ENCODE measurements at regions not wholly inside any gene's neighbourhood (a gene's known extent, or its start where the extent isn't known, plus 50 kb on each side); places are given as distances from the start of the nearest gene placed in this dataset.

- Histone ChIP-seq H3K27me3 (ENCODE audit: control insufficient read depth, insufficient read depth, low read length) (no peaks in the 10 kb centered on the region), H3K79me2 (ENCODE audit: control insufficient read depth, insufficient read depth, low read length) (no peaks in the 10 kb centered on the region), H3K9ac (ENCODE audit: insufficient read depth, low read length) (no peak overlapping the region), H3K4me2 (ENCODE audit: extremely low read depth, insufficient read depth, low read length) (peak overlapping the region; percentile 68), H3K4me1 (ENCODE audit: control insufficient read depth, extremely low read depth, insufficient read depth, low read length) (peaks cover 10% of the 10 kb centered on the region), H3K27ac (ENCODE audit: insufficient read depth, low read length) (peak overlapping the region; percentile 76), H2AFZ (ENCODE audit: low read length) (peak overlapping the region; percentile 63), H3K36me3 (ENCODE audit: control insufficient read depth, insufficient read depth, low read length) (no peaks in the 10 kb centered on the region), H4K20me1 (ENCODE audit: control insufficient read depth, extremely low read depth, insufficient read depth, low read length) (no peaks in the 10 kb centered on the region), H3K9me3 (ENCODE audit: control insufficient read depth, insufficient read depth, low read depth, low read length) (no peaks in the 10 kb centered on the region), H3K4me3 (replicated peaks in 1 of 4; ENCODE audit: control extremely low read depth in 1 of 4, insufficient read depth in 1 of 4, low read depth in 3 of 4, low read length in 4 of 4) (no peak overlapping the region)
- TF ChIP-seq EZH2 (IDR thresholded peaks at IDR 0.05; ENCODE audit: low read length, missing control alignments) = no peak
- no peak for TF ChIP-seq CTCF (conservative IDR thresholded peaks at IDR 0.05 in 1 of 2, IDR thresholded peaks at IDR 0.05 in 1 of 2; ENCODE audit: low read depth in 1 of 2, low read length in 2 of 2)
- peak in 1 of 2 donors; percentile 39 for DNase-seq (ENCODE audit: low read depth in 2 of 2)
These were observed 167.1 kb upstream of the INHBA start for GRCh38 chr7:41869997-41870396.

- Histone ChIP-seq H3K27me3 (ENCODE audit: control insufficient read depth, insufficient read depth, low read length) (no peaks in the 10 kb centered on the region), H3K9ac (ENCODE audit: insufficient read depth, low read length) (no peak overlapping the region), H3K27ac (ENCODE audit: insufficient read depth, low read length) (peak overlapping the region; percentile 76), H3K9me3 (ENCODE audit: control insufficient read depth, insufficient read depth, low read depth, low read length) (no peaks in the 10 kb centered on the region), H3K4me2 (ENCODE audit: extremely low read depth, insufficient read depth, low read length) (peak overlapping the region; percentile 68), H3K79me2 (ENCODE audit: control insufficient read depth, insufficient read depth, low read length) (no peaks in the 10 kb centered on the region), H3K36me3 (ENCODE audit: control insufficient read depth, insufficient read depth, low read length) (no peaks in the 10 kb centered on the region), H2AFZ (ENCODE audit: low read length) (peak overlapping the region; percentile 63), H4K20me1 (ENCODE audit: control insufficient read depth, extremely low read depth, insufficient read depth, low read length) (no peaks in the 10 kb centered on the region), H3K4me3 (replicated peaks in 1 of 4; ENCODE audit: control extremely low read depth in 1 of 4, insufficient read depth in 1 of 4, low read depth in 3 of 4, low read length in 4 of 4) (no peak overlapping the region), H3K4me1 (ENCODE audit: control insufficient read depth, extremely low read depth, insufficient read depth, low read length) (peaks cover 10% of the 10 kb centered on the region)
- peak; percentile 59 to 60 for DNase-seq (ENCODE audit: low read depth in 2 of 2)
- TF ChIP-seq EZH2 (IDR thresholded peaks at IDR 0.05; ENCODE audit: low read length, missing control alignments) = no peak
- TF ChIP-seq CTCF (conservative IDR thresholded peaks at IDR 0.05 in 1 of 2, IDR thresholded peaks at IDR 0.05 in 1 of 2; ENCODE audit: low read depth in 1 of 2, low read length in 2 of 2) = no peak
These were observed 166.7 kb upstream of the INHBA start for GRCh38 chr7:41869596-41869995.

GRCh38 chr7:41869091-41869490 is 166.2 kb upstream of the INHBA start:
- H3K79me2 ChIP-seq (ENCODE audit: control insufficient read depth, insufficient read depth, low read length) = no peaks in the 10 kb centered on the region
- H3K36me3 ChIP-seq (ENCODE audit: control insufficient read depth, insufficient read depth, low read length) = no peaks in the 10 kb centered on the region
- H3K4me2 ChIP-seq (ENCODE audit: extremely low read depth, insufficient read depth, low read length) = no peak overlapping the region
- H3K4me1 ChIP-seq (ENCODE audit: control insufficient read depth, extremely low read depth, insufficient read depth, low read length) = peaks cover 10% of the 10 kb centered on the region
- TF ChIP-seq CTCF (conservative IDR thresholded peaks at IDR 0.05 in 1 of 2, IDR thresholded peaks at IDR 0.05 in 1 of 2; ENCODE audit: low read depth in 1 of 2, low read length in 2 of 2) = no peak
- no peak for TF ChIP-seq EZH2 (IDR thresholded peaks at IDR 0.05; ENCODE audit: low read length, missing control alignments)
- H3K27ac ChIP-seq (ENCODE audit: insufficient read depth, low read length) = peak overlapping the region; percentile 76
- H3K9ac ChIP-seq (ENCODE audit: insufficient read depth, low read length) = no peak overlapping the region
- H3K4me3 ChIP-seq (replicated peaks in 1 of 4; ENCODE audit: control extremely low read depth in 1 of 4, insufficient read depth in 1 of 4, low read depth in 3 of 4, low read length in 4 of 4) = no peak overlapping the region
- no peaks in the 10 kb centered on the region for H3K9me3 ChIP-seq (ENCODE audit: control insufficient read depth, insufficient read depth, low read depth, low read length)
- H3K27me3 ChIP-seq (ENCODE audit: control insufficient read depth, insufficient read depth, low read length) = no peaks in the 10 kb centered on the region
- no peaks in the 10 kb centered on the region for H4K20me1 ChIP-seq (ENCODE audit: control insufficient read depth, extremely low read depth, insufficient read depth, low read length)
- no peak overlapping the region for H2AFZ ChIP-seq (ENCODE audit: low read length)
- peak; percentile 72 for DNase-seq (ENCODE audit: low read depth in 2 of 2)

All from fibroblast of lung (primary cell).